Loucy (cell line): ENCODE measurements at regions not wholly inside any gene's neighbourhood (a gene's known extent, or its start where the extent isn't known, plus 50 kb on each side); places are given as distances from the start of the nearest gene placed in this dataset.

ENCODE experiments used
- EZH2phosphoT487 ChIP-seq: fragments of 200-600 bp; IDR thresholded peaks from 2 replicates; pipeline ENCODE4 v1.6.1; 2018; ENCODE audit warnings: antibody characterized with exemption, mild to moderate bottlenecking, moderate library complexity, borderline replicate concordance
- TF ChIP-seq, protein P1 (sequence below): fragments of 200-600 bp; sonication (generic); conservative IDR thresholded peaks from 2 replicates; pipeline ENCODE4 v1.5.1; 2014; ENCODE audit warnings: mild to moderate bottlenecking, antibody characterized with exemption, low read length

- TF ChIP-seq, protein P1, sequence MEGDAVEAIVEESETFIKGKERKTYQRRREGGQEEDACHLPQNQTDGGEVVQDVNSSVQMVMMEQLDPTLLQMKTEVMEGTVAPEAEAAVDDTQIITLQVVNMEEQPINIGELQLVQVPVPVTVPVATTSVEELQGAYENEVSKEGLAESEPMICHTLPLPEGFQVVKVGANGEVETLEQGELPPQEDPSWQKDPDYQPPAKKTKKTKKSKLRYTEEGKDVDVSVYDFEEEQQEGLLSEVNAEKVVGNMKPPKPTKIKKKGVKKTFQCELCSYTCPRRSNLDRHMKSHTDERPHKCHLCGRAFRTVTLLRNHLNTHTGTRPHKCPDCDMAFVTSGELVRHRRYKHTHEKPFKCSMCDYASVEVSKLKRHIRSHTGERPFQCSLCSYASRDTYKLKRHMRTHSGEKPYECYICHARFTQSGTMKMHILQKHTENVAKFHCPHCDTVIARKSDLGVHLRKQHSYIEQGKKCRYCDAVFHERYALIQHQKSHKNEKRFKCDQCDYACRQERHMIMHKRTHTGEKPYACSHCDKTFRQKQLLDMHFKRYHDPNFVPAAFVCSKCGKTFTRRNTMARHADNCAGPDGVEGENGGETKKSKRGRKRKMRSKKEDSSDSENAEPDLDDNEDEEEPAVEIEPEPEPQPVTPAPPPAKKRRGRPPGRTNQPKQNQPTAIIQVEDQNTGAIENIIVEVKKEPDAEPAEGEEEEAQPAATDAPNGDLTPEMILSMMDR, result no peak
- no peak for TF ChIP-seq EZH2phosphoT487
Measured at GRCh38 chr10:113252650-113253618, 299.9 kb upstream of the HABP2 start.
